Right lobe of liver (tissue), 6 donors: ENCODE measurements at regions not wholly inside any gene's neighbourhood (a gene's known extent, or its start where the extent isn't known, plus 50 kb on each side); places are given as distances from the start of the nearest gene placed in this dataset.

ENCODE experiments used
- ATAC-seq, 4 donors: fragments of 200-7000 bp; cut with Tn5 transposase; one replicate each; pipeline ENCODE4 v1.9.1; 2020; ENCODE audit warnings: mild to moderate bottlenecking in 4 of 4, moderate library complexity in 4 of 4
- DNase-seq, 3 donors: peaks; one replicate each; pipeline ENCODE4 v3.0.0-alpha.2; 2020
- H3K27ac ChIP-seq, 3 donors: fragments of 200-600 bp; one replicate each; pipeline ENCODE4 v1.8.0; 2022
- H3K27me3 ChIP-seq, 2 donors: fragments of 200-600 bp; one replicate each; pipeline ENCODE4 v1.8.0; 2022
- H3K36me3 ChIP-seq, 4 donors: fragments of 200-600 bp; sonication (generic) in 1 of 4; one replicate each; pipeline versions ENCODE4 v1.5.1 to v1.8.0; 2017 to 2022; ENCODE audit warnings: control low read depth in 1 of 4
- H3K4me1 ChIP-seq, 4 donors: fragments of 200-600 bp; sonication (generic) in 1 of 4; one replicate each; pipeline versions ENCODE4 v1.5.1 to v1.8.0; 2017 to 2022; ENCODE audit warnings: control low read depth in 1 of 4
- H3K4me3 ChIP-seq, 3 donors: fragments of 200-600 bp; one replicate each; pipeline ENCODE4 v1.8.0; 2022
- H3K9me3 ChIP-seq, 4 donors: fragments of 200-600 bp; sonication (generic) in 1 of 4; one replicate each; pipeline versions ENCODE4 v1.5.1 to v1.8.0; 2017 to 2022; ENCODE audit warnings: control low read depth in 1 of 4
- POLR2A ChIP-seq: fragments of 450-650 bp; IDR thresholded peaks from one replicate; pipeline ENCODE4 v1.6.1; 2017; ENCODE audit warnings: antibody characterized with exemption, mild to moderate bottlenecking
- WGBS: methylation state at CpG from one replicate; pipeline ENCODE4 v1.1.6; 2018; ENCODE audit warnings: low coverage, low lambda C conversion rate; ENCODE audit not compliant: insufficient coverage; ENCODE audit errors: missing lambda C conversion rate; 5-methylcytosine and 5-hydroxymethylcytosine counted together
- intact Hi-C, 2 donors: fragments of 100-400 bp; cut with DNase I; formaldehyde crosslinking; loops; one replicate each; pipeline versions ENCODE4 v1.11.2 to v1.14.1; 2022
- TF ChIP-seq, protein P1 (sequence below), 4 donors: fragments of 200-600 bp in 3 of 4; fragments of 450-650 bp in 1 of 4; IDR thresholded peaks; one replicate each; pipeline versions ENCODE4 v1.5.1 to v1.8.0; 2016 to 2022; ENCODE audit warnings: antibody characterized with exemption in 4 of 4, mild to moderate bottlenecking in 2 of 4
- donor health status: DM: no; HTN: yes; CAD: no.
- donor health status: DM: no; HTN: no; CAD: no.
- donor health status: DM: no; HTN: no; CAD: no.
- donor health status: DM: no; HTN: yes; CAD: no.
- donor health status: DM: no; HTN: yes; CAD: no.

DNA sequence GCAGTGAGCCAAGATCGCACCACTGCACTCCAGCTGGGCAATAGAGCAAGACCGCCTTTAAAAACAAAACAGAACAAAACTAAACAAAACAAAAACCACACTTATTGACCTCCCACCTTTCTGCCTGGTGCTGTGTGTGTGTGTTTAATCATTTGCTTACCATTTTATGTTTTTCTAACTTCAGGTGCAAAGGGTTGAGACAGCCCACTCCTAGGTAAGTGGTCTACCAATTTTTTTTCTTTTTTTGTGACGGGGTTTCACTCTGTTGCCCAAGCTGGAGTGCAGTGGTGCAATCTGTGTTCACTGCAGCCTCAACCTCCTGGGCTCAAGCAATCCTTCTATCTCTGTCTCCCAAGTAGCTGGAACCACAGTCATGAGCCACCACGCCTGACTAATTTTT is 65.8 kb downstream of the SALL1 start:
- H3K27ac ChIP-seq, result no peak overlapping the region
- ATAC-seq (peak in 1 of 4 donors; percentile 52), DNase-seq (no peak)
- TF ChIP-seq POLR2A, result no peak
- TF ChIP-seq, protein P1, sequence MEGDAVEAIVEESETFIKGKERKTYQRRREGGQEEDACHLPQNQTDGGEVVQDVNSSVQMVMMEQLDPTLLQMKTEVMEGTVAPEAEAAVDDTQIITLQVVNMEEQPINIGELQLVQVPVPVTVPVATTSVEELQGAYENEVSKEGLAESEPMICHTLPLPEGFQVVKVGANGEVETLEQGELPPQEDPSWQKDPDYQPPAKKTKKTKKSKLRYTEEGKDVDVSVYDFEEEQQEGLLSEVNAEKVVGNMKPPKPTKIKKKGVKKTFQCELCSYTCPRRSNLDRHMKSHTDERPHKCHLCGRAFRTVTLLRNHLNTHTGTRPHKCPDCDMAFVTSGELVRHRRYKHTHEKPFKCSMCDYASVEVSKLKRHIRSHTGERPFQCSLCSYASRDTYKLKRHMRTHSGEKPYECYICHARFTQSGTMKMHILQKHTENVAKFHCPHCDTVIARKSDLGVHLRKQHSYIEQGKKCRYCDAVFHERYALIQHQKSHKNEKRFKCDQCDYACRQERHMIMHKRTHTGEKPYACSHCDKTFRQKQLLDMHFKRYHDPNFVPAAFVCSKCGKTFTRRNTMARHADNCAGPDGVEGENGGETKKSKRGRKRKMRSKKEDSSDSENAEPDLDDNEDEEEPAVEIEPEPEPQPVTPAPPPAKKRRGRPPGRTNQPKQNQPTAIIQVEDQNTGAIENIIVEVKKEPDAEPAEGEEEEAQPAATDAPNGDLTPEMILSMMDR (IDR thresholded peaks at IDR 0.05), result no peak
- no peaks in the 10 kb centered on the region for H3K9me3 ChIP-seq
- H3K4me3 ChIP-seq, result no peak overlapping the region
- no peaks in the 10 kb centered on the region for H3K27me3 ChIP-seq
- no peaks in the 10 kb centered on the region for H3K4me1 ChIP-seq
- 53% methylated on average over 4 of the region's 4 CpGs for WGBS
- intact Hi-C loops, result no loop called here
- H3K36me3 ChIP-seq, result no peaks in the 10 kb centered on the region

DNA sequence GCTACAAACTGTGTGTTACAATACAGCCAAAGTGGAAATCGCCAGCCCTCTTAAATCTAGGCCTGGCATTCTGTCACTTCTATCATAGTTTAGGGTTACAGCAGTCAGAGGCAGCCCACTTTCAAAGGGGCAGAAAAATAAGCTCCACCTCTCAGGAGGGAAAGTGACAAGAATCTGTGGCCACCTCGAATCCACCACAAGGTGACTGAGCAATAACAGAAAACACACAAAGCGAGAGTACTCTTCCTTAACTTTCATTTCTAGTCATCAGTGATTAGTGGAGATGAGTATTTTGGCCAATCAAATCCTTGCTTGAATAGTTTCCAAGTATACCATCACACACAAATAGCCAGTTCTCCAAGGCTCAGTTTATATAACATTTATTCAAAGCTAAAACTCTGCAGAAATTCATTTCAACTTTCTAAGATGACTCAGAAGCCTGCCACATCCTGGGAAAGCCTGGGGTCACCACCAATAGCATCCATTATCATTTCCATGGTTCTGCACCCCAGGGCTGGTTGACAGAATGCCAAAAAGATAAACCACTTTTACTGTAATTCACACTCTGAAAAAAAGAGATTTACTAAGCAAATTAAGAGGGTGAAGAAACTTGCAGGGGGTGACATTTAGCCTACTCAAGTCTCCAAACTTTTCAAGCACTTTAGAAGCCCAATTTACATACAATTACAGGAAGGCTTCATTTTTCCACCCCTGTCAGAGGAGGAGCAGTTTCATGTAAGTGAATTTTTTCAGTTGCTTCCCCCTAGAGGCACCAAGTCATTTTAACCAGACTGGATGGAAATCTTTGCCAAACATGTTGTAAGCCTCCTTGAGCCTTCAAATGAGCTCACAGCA is 66.8 kb downstream of the SALL1 start:
- no peaks in the 10 kb centered on the region for H3K9me3 ChIP-seq
- no peaks in the 10 kb centered on the region for H3K4me1 ChIP-seq
- 62% methylated on average over 3 of the region's 3 CpGs for WGBS
- DNase-seq (no peak), ATAC-seq (peak in 3 of 4 donors; percentile 25 to 71 (median 58))
- H3K4me3 ChIP-seq, result no peak overlapping the region
- no peaks in the 10 kb centered on the region for H3K27me3 ChIP-seq
- H3K36me3 ChIP-seq, result no peaks in the 10 kb centered on the region
- no peak for TF ChIP-seq POLR2A
- TF ChIP-seq, protein P1 (IDR thresholded peaks at IDR 0.05), result peak in 2 of 4 donors; percentile 11 to 25
- intact Hi-C loops, result no loop called here
- no peak overlapping the region for H3K27ac ChIP-seq

DNA sequence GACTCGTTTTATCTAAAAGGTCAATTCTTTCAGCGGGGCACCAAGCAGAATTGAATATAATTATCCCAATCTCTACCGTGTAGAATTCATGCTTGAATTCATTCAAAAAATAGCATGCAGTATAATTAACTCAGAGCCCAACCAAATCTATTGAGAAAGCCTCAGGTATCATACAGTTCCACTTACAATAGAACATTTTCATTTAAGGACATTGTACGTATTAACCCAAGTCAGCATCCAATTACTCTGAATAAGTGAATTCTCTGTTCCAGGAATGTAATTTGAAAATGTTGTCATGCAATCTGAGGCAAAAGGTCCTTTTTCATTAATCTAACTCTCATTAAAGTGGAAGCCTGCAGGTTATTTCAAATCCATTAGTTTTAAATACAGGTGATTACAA is 78.5 kb downstream of the SALL1 start:
- TF ChIP-seq, protein P1 (IDR thresholded peaks at IDR 0.05), result no peak
- TF ChIP-seq POLR2A, result no peak
- no peaks in the 10 kb centered on the region for H3K9me3 ChIP-seq
- 57% methylated on average over 4 of the region's 4 CpGs for WGBS
- H3K27me3 ChIP-seq, result no peaks in the 10 kb centered on the region
- H3K4me1 ChIP-seq, result no peaks in the 10 kb centered on the region
- ATAC-seq (no peak), DNase-seq (no peak)
- H3K27ac ChIP-seq, result no peak overlapping the region
- no peak overlapping the region for H3K4me3 ChIP-seq
- intact Hi-C loops, result no loop called here
- no peaks in the 10 kb centered on the region for H3K36me3 ChIP-seq

DNA sequence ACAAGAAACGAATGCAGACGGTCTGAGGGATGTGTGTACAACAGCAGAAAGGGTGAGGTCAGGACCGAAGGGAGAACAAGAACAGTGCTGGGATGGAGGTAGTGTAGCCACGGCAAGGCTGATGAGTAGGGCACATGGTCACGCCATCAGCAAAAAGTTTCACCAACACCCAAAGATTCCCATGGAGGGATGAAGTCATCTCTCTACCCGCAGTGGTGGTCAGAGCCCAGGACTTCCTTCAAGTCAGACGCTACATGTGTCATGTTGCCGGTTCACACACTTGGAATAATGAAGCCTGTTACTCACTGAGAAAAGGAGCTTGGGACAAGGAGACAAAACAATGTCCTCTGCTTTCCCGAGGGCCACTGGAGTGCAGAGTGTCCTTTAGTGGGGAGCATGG is 79.7 kb downstream of the SALL1 start:
- H3K4me1 ChIP-seq, result no peaks in the 10 kb centered on the region
- TF ChIP-seq POLR2A, result no peak
- TF ChIP-seq, protein P1 (IDR thresholded peaks at IDR 0.05), result no peak
- no peak overlapping the region for H3K4me3 ChIP-seq
- H3K27me3 ChIP-seq, result no peaks in the 10 kb centered on the region
- WGBS, result 71% methylated on average over 2 of the region's 9 CpGs
- no peak for ATAC-seq
- no peaks in the 10 kb centered on the region for H3K9me3 ChIP-seq
- DNase-seq, result no peak
- H3K27ac ChIP-seq, result no peak overlapping the region
- intact Hi-C loops, result no loop called here
- no peaks in the 10 kb centered on the region for H3K36me3 ChIP-seq
